ENCODE measurements at regions not wholly inside any gene's neighbourhood (a gene's known extent, or its start where the extent isn't known, plus 50 kb on each side); places are given as distances from the start of the nearest gene placed in this dataset.
A peak's percentile ranks its signal among the peaks of the same experiment; 100 is the strongest.

DNA sequence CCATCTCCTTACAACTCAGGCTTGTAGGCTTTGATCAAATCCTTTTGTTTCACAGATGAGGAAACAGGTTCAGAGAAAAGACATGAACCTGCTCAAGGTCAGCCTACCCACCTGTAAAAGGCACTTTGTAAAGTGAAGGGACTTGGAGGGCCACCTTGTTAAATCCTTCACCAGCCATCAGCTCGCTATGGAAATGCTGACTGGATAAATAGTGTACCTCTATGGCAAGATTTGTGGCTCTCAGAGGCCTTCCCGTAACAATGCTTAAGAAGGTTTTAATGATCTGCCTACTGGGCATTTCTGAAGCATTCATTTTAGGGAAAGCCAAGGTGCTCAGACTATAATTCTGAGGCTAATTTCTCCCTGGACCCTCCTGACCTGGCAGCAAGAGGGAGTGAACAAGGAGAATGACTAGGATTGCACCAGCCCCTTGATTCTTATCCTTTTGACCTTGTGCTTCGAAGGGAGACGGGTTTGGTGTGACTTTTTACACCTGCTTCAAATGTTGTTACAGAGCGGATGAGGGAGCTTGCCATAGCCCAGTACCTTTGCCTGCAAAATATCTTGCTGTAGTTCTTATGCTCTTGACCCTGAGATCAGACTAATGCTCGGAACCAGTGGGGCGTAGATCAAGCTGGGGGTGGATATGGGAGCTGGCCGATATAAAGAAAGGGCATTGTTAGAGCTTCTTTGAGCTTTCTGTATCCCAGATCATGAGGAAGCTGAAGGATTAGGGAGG, 90.9 kb upstream of the CXCR4 start:
- Histone ChIP-seq H3K27ac (no peak overlapping the region), H3K9me3 (no peaks in the 10 kb centered on the region), H3K36me3 (no peaks in the 10 kb centered on the region), H3K4me1 (peaks cover under 1 to 64% of the 10 kb centered on the region in 2 donors), H3K4me3 (no peak overlapping the region), H3K27me3 (no peaks in the 10 kb centered on the region)
- intact Hi-C loops (cut with DNase I), result no loop called here
- TF ChIP-seq, protein P1, sequence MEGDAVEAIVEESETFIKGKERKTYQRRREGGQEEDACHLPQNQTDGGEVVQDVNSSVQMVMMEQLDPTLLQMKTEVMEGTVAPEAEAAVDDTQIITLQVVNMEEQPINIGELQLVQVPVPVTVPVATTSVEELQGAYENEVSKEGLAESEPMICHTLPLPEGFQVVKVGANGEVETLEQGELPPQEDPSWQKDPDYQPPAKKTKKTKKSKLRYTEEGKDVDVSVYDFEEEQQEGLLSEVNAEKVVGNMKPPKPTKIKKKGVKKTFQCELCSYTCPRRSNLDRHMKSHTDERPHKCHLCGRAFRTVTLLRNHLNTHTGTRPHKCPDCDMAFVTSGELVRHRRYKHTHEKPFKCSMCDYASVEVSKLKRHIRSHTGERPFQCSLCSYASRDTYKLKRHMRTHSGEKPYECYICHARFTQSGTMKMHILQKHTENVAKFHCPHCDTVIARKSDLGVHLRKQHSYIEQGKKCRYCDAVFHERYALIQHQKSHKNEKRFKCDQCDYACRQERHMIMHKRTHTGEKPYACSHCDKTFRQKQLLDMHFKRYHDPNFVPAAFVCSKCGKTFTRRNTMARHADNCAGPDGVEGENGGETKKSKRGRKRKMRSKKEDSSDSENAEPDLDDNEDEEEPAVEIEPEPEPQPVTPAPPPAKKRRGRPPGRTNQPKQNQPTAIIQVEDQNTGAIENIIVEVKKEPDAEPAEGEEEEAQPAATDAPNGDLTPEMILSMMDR (IDR thresholded peaks at IDR 0.05), result no peak
- ATAC-seq, result no peak
- DNase-seq, result no peak

DNA sequence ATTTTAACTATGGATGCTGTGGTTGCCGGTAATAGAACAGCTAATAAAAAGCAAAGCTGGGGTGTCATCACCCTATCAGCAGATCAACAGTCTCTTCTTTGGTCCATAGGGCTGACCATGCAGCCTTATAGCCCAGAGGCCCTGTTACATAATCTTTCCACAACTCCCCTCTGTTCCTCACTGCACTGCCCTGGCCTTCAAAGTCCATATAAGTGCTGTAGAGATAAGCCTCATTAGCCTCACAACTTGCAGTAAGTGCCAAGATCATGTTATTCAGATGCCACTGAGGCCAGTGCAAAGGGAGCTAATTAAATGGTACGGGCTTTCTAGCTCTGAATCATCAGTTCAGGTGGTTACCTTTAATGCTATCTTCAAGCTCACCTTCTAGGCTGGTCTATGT, 89.7 kb upstream of the CXCR4 start:
- intact Hi-C loops (cut with DNase I), result no loop called here
- Histone ChIP-seq H3K4me3 (no peak overlapping the region), H3K27me3 (no peaks in the 10 kb centered on the region), H3K9me3 (peaks cover 0 to 1% of the 10 kb centered on the region in 2 donors), H3K27ac (peak overlapping the region in 1 of 2 donors; percentile 46), H3K4me1 (peaks cover 0 to 54% of the 10 kb centered on the region in 2 donors), H3K36me3 (no peaks in the 10 kb centered on the region)
- TF ChIP-seq, protein P1 (IDR thresholded peaks at IDR 0.05), result no peak
- ATAC-seq (peak; percentile 10), DNase-seq (no peak)

DNA sequence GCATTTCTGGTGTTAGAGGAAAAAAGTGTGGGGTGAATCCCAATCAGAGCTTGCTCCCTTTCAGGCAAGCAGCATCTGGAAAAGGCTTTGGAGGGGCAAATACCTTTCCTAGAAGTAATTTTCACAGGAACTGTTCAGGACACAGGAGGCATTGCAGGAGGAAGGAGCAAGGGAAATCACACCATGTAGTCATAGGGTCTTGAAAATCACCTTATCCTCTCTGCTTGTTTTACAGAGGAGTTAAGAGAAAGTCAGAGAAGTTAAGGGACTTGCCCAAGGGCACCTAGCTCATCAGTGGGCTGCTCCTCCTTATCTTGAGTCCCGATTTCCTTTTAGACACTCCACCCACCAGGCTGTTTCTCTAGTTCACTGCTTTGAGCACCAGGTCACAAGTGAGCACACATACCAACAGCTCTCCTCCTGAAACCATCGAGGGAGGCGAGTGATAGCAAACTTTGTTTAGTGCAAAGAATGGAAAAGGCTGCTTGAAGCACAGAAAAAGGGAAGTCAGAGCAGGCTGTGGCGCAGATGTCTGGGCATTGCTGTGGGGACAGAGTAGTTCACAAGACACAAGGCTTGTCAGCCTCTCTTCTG, 89.2 kb upstream of the CXCR4 start:
- H3K9me3 ChIP-seq, result peaks cover 0 to 6% of the 10 kb centered on the region in 2 donors
- H3K27me3 ChIP-seq, result no peaks in the 10 kb centered on the region
- intact Hi-C loops (cut with DNase I), result no loop called here
- no peak overlapping the region for H3K4me3 ChIP-seq
- H3K36me3 ChIP-seq, result no peaks in the 10 kb centered on the region
- peak overlapping the region in 1 of 2 donors; percentile 46 for H3K27ac ChIP-seq
- TF ChIP-seq, protein P1 (IDR thresholded peaks at IDR 0.05), result no peak
- ATAC-seq (peak; percentile 43), DNase-seq (peak in 1 of 4 donors; percentile 53)
- peaks cover 0 to 54% of the 10 kb centered on the region in 2 donors for H3K4me1 ChIP-seq

DNA sequence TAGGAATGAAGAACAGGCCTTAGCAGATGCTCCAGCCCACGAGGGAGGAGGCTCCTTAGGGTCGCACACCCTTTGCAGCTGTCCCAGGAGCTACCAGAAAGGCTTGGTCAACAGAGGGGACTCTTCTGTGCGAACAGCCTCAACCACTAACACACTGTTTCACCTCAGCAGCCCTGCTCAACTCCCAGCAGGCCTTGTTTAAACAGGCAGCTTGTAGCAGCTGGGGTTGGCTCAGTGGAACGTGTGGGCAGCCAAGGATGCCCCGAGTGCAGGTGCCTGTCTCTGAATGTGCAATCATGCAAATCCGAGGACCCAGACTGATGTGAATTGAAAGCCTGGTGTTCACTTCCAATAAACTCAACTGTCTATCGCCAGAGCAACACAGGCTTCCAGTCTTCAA, 88.7 kb upstream of the CXCR4 start:
- Histone ChIP-seq H3K9me3 (peaks cover 0 to 11% of the 10 kb centered on the region in 2 donors), H3K4me1 (peaks cover 0 to 49% of the 10 kb centered on the region in 2 donors), H3K27me3 (no peaks in the 10 kb centered on the region), H3K4me3 (no peak overlapping the region), H3K36me3 (no peaks in the 10 kb centered on the region), H3K27ac (no peak overlapping the region)
- intact Hi-C loops (cut with DNase I), result no loop called here
- TF ChIP-seq, protein P1 (IDR thresholded peaks at IDR 0.05), result no peak
- ATAC-seq (no peak), DNase-seq (no peak)

DNA sequence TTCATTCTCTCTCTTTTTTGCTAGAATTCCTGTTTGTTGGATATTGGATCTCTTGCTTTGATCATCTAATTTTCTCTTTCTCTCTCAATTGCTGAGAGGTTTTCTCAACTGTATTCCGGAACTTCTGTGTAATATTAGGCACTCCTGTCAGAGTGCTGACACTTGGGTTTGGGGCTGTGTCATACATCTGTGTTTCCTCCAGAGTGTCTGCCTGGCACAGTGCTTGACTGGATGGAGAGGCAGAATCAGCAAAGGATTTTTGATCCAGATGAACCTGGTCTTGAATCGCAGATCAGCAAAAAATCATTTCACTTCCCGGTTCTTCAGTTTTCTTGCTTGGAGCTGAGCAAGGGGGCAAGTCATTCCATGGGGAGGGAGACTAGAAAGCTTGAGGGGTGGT, 87.7 kb upstream of the CXCR4 start:
- no peaks in the 10 kb centered on the region for H3K36me3 ChIP-seq
- H3K27me3 ChIP-seq, result no peaks in the 10 kb centered on the region
- peak; percentile 46 for ATAC-seq
- peaks cover 0 to 39% of the 10 kb centered on the region in 2 donors for H3K4me1 ChIP-seq
- DNase-seq, result no peak
- intact Hi-C loops (cut with DNase I), result no loop called here
- H3K4me3 ChIP-seq, result no peak overlapping the region
- H3K9me3 ChIP-seq, result peaks cover 0 to 12% of the 10 kb centered on the region in 2 donors
- TF ChIP-seq, protein P1 (IDR thresholded peaks at IDR 0.05), result no peak
- peak overlapping the region in 1 of 2 donors; percentile 48 for H3K27ac ChIP-seq

All from left lung (tissue), 4 donors.